ENCODE measurements at regions not wholly inside any gene's neighbourhood (a gene's known extent, or its start where the extent isn't known, plus 50 kb on each side); places are given as distances from the start of the nearest gene placed in this dataset.

- TF ChIP-seq POLR2AphosphoS5 (IDR thresholded peaks at IDR 0.05; ENCODE audit: low read depth, low read length) (no peak), TAF1 (IDR thresholded peaks at IDR 0.05; ENCODE audit: low read depth, low read length) (no peak), SPI1 (IDR thresholded peaks at IDR 0.05; ENCODE audit: low read depth, low read length) (no peak), POLR2A (IDR thresholded peaks at IDR 0.05; ENCODE audit: low read depth, low read length) (no peak), PAX5 (IDR thresholded peaks at IDR 0.05; ENCODE audit: insufficient read depth, low read length, severe bottlenecking) (no peak), POU2F2 (IDR thresholded peaks at IDR 0.05; ENCODE audit: low read depth, low read length) (no peak)
- FAIRE-seq, result no peak
- DNase-seq (ENCODE audit: insufficient read length, low spot score), result no peak
These were observed 396.0 kb upstream of the C2CD4B start for GRCh38 chr15:62561059-62561519.

- no peak for FAIRE-seq
- TF ChIP-seq POLR2A (IDR thresholded peaks at IDR 0.05; ENCODE audit: low read depth, low read length) (no peak), POU2F2 (IDR thresholded peaks at IDR 0.05; ENCODE audit: low read depth, low read length) (no peak), TAF1 (IDR thresholded peaks at IDR 0.05; ENCODE audit: low read depth, low read length) (no peak), PAX5 (IDR thresholded peaks at IDR 0.05; ENCODE audit: insufficient read depth, low read length, severe bottlenecking) (no peak)
- no peak for DNase-seq (ENCODE audit: insufficient read length, low spot score)
These were observed 396.5 kb upstream of the C2CD4B start for GRCh38 chr15:62561571-62561970.

GRCh38 chr15:62564886-62565633, 400.0 kb upstream of the C2CD4B start:
- TF ChIP-seq PAX5 (IDR thresholded peaks at IDR 0.05; ENCODE audit: insufficient read depth, low read length, severe bottlenecking) (no peak), POLR2AphosphoS5 (IDR thresholded peaks at IDR 0.05; ENCODE audit: low read depth, low read length) (no peak), POLR2A (IDR thresholded peaks at IDR 0.05; ENCODE audit: low read depth, low read length) (no peak), SPI1 (IDR thresholded peaks at IDR 0.05; ENCODE audit: low read depth, low read length) (no peak), POU2F2 (IDR thresholded peaks at IDR 0.05; ENCODE audit: low read depth, low read length) (no peak), TAF1 (IDR thresholded peaks at IDR 0.05; ENCODE audit: low read depth, low read length) (no peak)
- no peak for DNase-seq (ENCODE audit: insufficient read length, low spot score)
- FAIRE-seq, result no peak

GRCh38 chr15:62565634-62566026, 400.5 kb upstream of the C2CD4B start:
- TF ChIP-seq SPI1 (IDR thresholded peaks at IDR 0.05; ENCODE audit: low read depth, low read length) (no peak), PAX5 (IDR thresholded peaks at IDR 0.05; ENCODE audit: insufficient read depth, low read length, severe bottlenecking) (no peak), POLR2A (IDR thresholded peaks at IDR 0.05; ENCODE audit: low read depth, low read length) (no peak), TAF1 (IDR thresholded peaks at IDR 0.05; ENCODE audit: low read depth, low read length) (no peak), POU2F2 (IDR thresholded peaks at IDR 0.05; ENCODE audit: low read depth, low read length) (no peak), POLR2AphosphoS5 (IDR thresholded peaks at IDR 0.05; ENCODE audit: low read depth, low read length) (no peak)
- DNase-seq (ENCODE audit: insufficient read length, low spot score) (no peak), FAIRE-seq (no peak)

GRCh38 chr15:62566248-62566647, 401.2 kb upstream of the C2CD4B start:
- TF ChIP-seq POLR2A (IDR thresholded peaks at IDR 0.05; ENCODE audit: low read depth, low read length), result no peak
- TF ChIP-seq POU2F2 (IDR thresholded peaks at IDR 0.05; ENCODE audit: low read depth, low read length), result no peak
- TF ChIP-seq PAX5 (IDR thresholded peaks at IDR 0.05; ENCODE audit: insufficient read depth, low read length, severe bottlenecking), result no peak
- TF ChIP-seq TAF1 (IDR thresholded peaks at IDR 0.05; ENCODE audit: low read depth, low read length), result no peak
- no peak for TF ChIP-seq SPI1 (IDR thresholded peaks at IDR 0.05; ENCODE audit: low read depth, low read length)
- TF ChIP-seq POLR2AphosphoS5 (IDR thresholded peaks at IDR 0.05; ENCODE audit: low read depth, low read length), result no peak
- DNase-seq (ENCODE audit: insufficient read length, low spot score), result no peak
- no peak for FAIRE-seq

GRCh38 chr15:62567501-62567900, 402.4 kb upstream of the C2CD4B start:
- FAIRE-seq (no peak), DNase-seq (ENCODE audit: insufficient read length, low spot score) (no peak)
- TF ChIP-seq POLR2A (IDR thresholded peaks at IDR 0.05; ENCODE audit: low read depth, low read length) (no peak), POU2F2 (IDR thresholded peaks at IDR 0.05; ENCODE audit: low read depth, low read length) (no peak), PAX5 (IDR thresholded peaks at IDR 0.05; ENCODE audit: insufficient read depth, low read length, severe bottlenecking) (no peak), TAF1 (IDR thresholded peaks at IDR 0.05; ENCODE audit: low read depth, low read length) (no peak), POLR2AphosphoS5 (IDR thresholded peaks at IDR 0.05; ENCODE audit: low read depth, low read length) (no peak)

GRCh38 chr15:62568004-62568403, 402.9 kb upstream of the C2CD4B start:
- FAIRE-seq (no peak), DNase-seq (ENCODE audit: insufficient read length, low spot score) (no peak)
- TF ChIP-seq PAX5 (IDR thresholded peaks at IDR 0.05; ENCODE audit: insufficient read depth, low read length, severe bottlenecking) (no peak), SPI1 (IDR thresholded peaks at IDR 0.05; ENCODE audit: low read depth, low read length) (no peak), TAF1 (IDR thresholded peaks at IDR 0.05; ENCODE audit: low read depth, low read length) (no peak), POLR2AphosphoS5 (IDR thresholded peaks at IDR 0.05; ENCODE audit: low read depth, low read length) (no peak), POLR2A (IDR thresholded peaks at IDR 0.05; ENCODE audit: low read depth, low read length) (no peak), POU2F2 (IDR thresholded peaks at IDR 0.05; ENCODE audit: low read depth, low read length) (no peak)

DNA sequence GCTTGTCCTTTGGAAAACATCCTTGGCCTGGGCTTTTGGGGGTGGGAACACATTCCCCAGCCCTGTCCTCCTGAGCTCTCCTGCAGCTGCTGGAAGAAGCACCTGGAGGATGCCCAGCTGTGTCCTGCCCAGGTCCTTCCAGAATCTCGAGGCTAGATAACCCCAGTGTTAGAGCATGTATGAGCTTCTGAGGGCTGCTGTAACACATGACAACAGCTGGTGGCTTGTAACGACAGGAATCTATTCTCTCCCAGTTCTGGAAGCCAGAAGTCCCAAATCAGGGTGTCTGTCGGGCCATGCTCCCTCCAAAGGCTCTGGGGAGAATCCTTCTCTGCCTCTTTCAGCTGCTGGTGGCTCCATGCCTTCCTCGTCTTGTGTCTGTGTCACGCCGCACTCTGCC, 403.6 kb upstream of the C2CD4B start:
- TF ChIP-seq POLR2AphosphoS5 (IDR thresholded peaks at IDR 0.05; ENCODE audit: low read depth, low read length) (no peak), SPI1 (IDR thresholded peaks at IDR 0.05; ENCODE audit: low read depth, low read length) (no peak), PAX5 (IDR thresholded peaks at IDR 0.05; ENCODE audit: insufficient read depth, low read length, severe bottlenecking) (no peak)
- no peak for DNase-seq (ENCODE audit: insufficient read length, low spot score)
- FAIRE-seq, result no peak

DNA sequence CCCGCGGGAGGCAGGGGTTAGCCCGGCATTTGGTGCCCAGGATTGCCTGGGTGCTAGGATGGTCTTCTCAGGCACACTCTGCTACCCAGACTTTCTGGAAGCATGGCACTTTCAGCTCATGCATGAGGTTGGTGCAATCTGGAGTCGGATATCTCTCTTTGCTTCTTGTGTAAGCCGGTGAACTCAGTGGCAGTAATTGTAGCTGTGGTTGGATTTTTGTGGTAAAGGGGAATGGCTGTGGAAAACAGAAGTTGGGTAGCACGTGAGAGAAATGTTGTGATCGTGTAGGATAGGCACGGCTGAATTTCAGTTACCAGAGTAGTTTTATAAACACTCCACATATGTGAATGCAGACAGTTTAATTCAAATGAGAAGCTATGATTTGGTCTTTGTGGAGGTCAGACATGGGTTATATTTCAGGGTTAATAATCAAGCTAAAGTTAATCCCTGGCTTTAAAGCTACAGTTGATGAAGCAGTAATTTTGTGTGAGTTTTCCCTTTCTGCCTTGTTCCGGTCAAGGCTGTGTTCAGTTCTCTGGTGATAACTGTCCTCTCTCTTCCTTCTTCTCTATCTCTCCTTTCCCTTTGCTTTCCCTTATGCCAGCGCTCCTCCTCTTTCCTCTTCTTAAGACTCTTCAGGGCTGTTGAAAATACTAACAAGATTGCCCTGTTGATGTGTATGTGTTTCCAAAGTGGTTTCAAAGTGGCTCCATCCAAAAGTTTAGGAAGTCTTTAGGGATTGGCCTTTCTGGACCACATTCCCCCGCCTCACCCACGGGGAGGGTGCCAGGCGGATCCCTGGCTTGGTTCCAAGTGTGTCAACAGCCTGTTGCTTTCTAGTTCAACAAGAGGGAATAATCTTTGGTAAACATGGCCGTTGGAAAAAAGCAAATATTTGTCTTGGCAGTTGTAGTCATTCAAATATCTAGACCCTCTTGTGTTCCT, 404.6 kb upstream of the C2CD4B start:
- FAIRE-seq (no peak), DNase-seq (ENCODE audit: insufficient read length, low spot score) (no peak)
- TF ChIP-seq POU2F2 (IDR thresholded peaks at IDR 0.05; ENCODE audit: low read depth, low read length) (no peak), TAF1 (IDR thresholded peaks at IDR 0.05; ENCODE audit: low read depth, low read length) (no peak), SPI1 (IDR thresholded peaks at IDR 0.05; ENCODE audit: low read depth, low read length) (no peak), POLR2AphosphoS5 (IDR thresholded peaks at IDR 0.05; ENCODE audit: low read depth, low read length) (no peak), POLR2A (IDR thresholded peaks at IDR 0.05; ENCODE audit: low read depth, low read length) (no peak), PAX5 (IDR thresholded peaks at IDR 0.05; ENCODE audit: insufficient read depth, low read length, severe bottlenecking) (no peak)
